Mucosa of descending colon (tissue), 3 donors: ENCODE measurements at regions not wholly inside any gene's neighbourhood (a gene's known extent, or its start where the extent isn't known, plus 50 kb on each side); places are given as distances from the start of the nearest gene placed in this dataset.

Experiments used
- ATAC-seq: fragments of 200-7000 bp; cut with Tn5 transposase; one replicate; pipeline ENCODE4 v1.9.1; 2020; ENCODE audit warnings: mild to moderate bottlenecking, moderate library complexity
- DNase-seq, 3 donors: peaks; one replicate each; pipeline ENCODE4 v3.0.0-alpha.2; 2020
- H3K36me3 ChIP-seq: fragments of 200-600 bp; one replicate; pipeline ENCODE4 v1.8.0; 2021; ENCODE audit warnings: low read depth, mild to moderate bottlenecking
- H3K4me1 ChIP-seq: fragments of 200-600 bp; one replicate; pipeline ENCODE4 v1.8.0; 2021; ENCODE audit warnings: low read depth, mild to moderate bottlenecking
- H3K4me3 ChIP-seq: fragments of 200-600 bp; one replicate; pipeline ENCODE4 v1.8.0; 2021; ENCODE audit warnings: mild to moderate bottlenecking
- H3K9me3 ChIP-seq: fragments of 200-600 bp; one replicate; pipeline ENCODE4 v1.8.0; 2021; ENCODE audit warnings: mild to moderate bottlenecking
- CTCF ChIP-seq: fragments of 200-600 bp; IDR thresholded peaks from one replicate; pipeline ENCODE4 v1.8.0; 2022; ENCODE audit warnings: antibody characterized with exemption, mild to moderate bottlenecking
- intact Hi-C, 2 donors: fragments of 100-400 bp; cut with DNase I in 1 of 2; cut with micrococcal nuclease in 1 of 2; formaldehyde crosslinking; loops; one replicate each; pipeline versions ENCODE4 v1.11.0 to v1.11.1; 2022; cut with DNase I, micrococcal nuclease
- donor health status: DM: no; HTN: no; CAD: no; lungs with moderate emphysema.
- donor health status: DM: no; HTN: no; CAD: no.
- donor health status: DM: no; HTN: yes; CAD: no.

- no peak overlapping the region for H3K4me3 ChIP-seq
- intact Hi-C loops = no loop called here
- H3K4me1 ChIP-seq = no peaks in the 10 kb centered on the region
- no peak for TF ChIP-seq CTCF
- no peak for DNase-seq
- ATAC-seq = no peak
- no peaks in the 10 kb centered on the region for H3K36me3 ChIP-seq
- no peaks in the 10 kb centered on the region for H3K9me3 ChIP-seq
Observed at GRCh38 chr4:177671387-177671786, 229.2 kb upstream of the AGA start.

DNA sequence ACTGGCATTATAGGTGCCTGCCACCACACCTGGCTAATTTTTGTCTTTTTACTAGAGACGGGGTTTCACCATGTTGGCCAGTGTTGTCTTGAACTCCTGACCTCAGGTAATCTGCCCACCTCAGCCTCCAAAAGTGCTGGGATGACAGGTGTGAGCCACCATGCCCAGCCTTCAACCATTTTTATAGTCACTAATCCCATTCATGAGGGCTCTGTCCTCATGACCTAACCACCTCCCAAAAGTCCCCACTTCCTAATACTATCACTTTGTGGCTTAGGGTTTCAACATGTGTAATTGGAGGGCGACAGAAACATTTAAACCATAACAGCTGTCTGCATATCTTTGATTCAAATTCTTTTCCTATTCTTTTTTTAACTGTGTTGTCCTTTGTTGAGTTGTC is 229.6 kb upstream of the AGA start:
- Histone ChIP-seq H3K9me3 (no peaks in the 10 kb centered on the region), H3K36me3 (no peaks in the 10 kb centered on the region), H3K4me3 (no peak overlapping the region), H3K4me1 (no peaks in the 10 kb centered on the region)
- ATAC-seq = no peak
- intact Hi-C loops = no loop called here
- TF ChIP-seq CTCF = no peak
- no peak for DNase-seq

DNA sequence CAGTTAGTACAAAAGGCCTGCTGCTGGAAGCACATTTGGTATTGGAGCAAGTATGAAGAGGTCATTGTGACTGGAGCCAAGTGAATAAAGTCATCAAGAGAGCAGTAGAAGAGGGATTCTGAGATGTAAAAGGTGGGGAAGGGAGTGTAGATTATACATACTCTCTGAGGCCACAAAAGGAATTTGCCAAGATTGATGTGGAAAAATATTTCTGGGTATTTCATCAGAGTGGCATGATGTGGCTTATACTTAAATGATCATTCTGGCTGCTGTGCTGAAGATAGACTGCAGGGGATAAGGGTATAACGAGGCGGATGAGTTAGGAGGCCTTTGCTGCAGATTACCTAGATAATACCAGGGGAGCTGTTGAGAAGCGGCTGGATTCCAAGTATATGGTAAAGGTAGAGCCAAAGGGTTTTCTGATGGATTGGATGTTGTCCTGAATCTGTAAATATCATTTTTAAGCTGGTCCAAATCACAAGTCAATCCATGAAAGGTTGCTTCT is 231.8 kb upstream of the AGA start:
- intact Hi-C loops = no loop called here
- no peak for DNase-seq

DNA sequence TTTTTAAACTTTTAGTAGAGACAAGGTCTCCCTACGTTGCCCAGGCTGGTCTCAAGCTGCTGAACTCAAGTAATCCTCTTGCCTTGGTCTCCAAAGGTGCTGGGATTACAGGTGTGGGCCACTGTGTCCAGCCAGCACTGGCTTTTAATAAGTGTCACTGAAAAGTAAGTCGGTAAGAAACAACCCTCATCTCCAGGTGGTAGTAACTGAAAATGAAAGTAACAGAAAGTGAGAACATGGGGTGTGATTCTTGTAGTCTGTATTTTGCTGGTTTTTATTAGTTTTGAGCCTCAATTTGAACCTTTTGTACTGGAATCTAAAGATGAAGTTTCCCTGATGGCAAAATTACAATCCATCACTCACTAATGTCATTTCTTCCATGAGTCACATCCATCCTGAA is 238.1 kb upstream of the AGA start:
- no peaks in the 10 kb centered on the region for H3K9me3 ChIP-seq
- TF ChIP-seq CTCF = no peak
- H3K4me1 ChIP-seq = no peaks in the 10 kb centered on the region
- H3K4me3 ChIP-seq = no peak overlapping the region
- ATAC-seq (no peak), DNase-seq (no peak)
- H3K36me3 ChIP-seq = no peaks in the 10 kb centered on the region
- intact Hi-C loops = no loop called here

More for the DNA sequence above, 231.8 kb upstream of the AGA start:
- H3K36me3 ChIP-seq = no peaks in the 10 kb centered on the region
- no peak overlapping the region for H3K4me3 ChIP-seq
- TF ChIP-seq CTCF = no peak
- no peaks in the 10 kb centered on the region for H3K9me3 ChIP-seq
- H3K4me1 ChIP-seq = no peaks in the 10 kb centered on the region
- no peak for ATAC-seq

DNA sequence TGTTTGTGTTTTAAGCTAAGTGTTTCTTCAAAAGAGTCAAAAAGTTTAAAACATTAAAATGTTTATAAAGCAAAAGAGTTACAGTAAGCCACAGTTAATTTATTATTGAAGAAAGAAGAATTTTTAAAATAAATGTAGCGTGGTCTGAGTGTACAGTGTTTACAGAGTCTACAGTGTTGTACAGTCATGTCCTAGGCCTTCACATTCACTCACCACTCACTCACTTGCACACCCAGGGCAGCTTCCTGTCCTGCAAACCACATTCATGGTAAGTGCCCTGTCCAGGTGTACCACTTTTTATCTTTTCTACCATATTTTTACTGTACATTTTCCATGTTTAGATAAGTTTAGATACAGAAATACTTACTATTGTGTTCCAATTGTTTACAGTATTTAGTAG is 239.7 kb upstream of the AGA start:
- Histone ChIP-seq H3K4me1 (no peaks in the 10 kb centered on the region), H3K9me3 (no peaks in the 10 kb centered on the region), H3K36me3 (no peaks in the 10 kb centered on the region), H3K4me3 (no peak overlapping the region)
- intact Hi-C loops = no loop called here
- ATAC-seq (no peak), DNase-seq (no peak)
- no peak for TF ChIP-seq CTCF

DNA sequence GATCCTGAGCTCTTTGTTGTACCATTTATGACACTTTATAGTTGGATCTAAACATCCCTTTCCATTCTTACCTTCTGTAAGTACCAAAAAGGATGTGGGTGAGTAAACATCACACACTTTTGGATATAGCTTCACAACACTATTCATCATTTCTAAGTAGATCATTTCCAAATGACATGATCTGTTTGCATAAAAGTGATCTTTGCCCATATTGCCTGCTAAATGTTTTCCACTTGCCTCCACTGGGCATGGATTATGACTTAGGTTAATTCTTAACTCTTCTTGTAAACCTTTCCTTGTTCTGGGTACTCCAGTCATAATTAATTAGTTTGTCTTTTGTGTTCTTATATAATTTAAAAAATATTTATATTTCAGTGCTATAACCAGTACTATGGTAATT is 244.9 kb upstream of the AGA start:
- ATAC-seq = peak; percentile 88
- H3K9me3 ChIP-seq = no peaks in the 10 kb centered on the region
- no peaks in the 10 kb centered on the region for H3K36me3 ChIP-seq
- H3K4me3 ChIP-seq = no peak overlapping the region
- DNase-seq = peak in 1 of 3 donors; percentile 3
- intact Hi-C loops = no loop called here
- TF ChIP-seq CTCF = no peak
- no peaks in the 10 kb centered on the region for H3K4me1 ChIP-seq
